HEK293 (cell line): ENCODE measurements at regions not wholly inside any gene's neighbourhood (a gene's known extent, or its start where the extent isn't known, plus 50 kb on each side); places are given as distances from the start of the nearest gene placed in this dataset.

ENCODE experiments used
- ZNF174 ChIP-seq: fragments of 450-650 bp; formaldehyde crosslinking; IDR thresholded peaks from 2 replicates; pipeline ENCODE4 v1.5.0; 2017; ENCODE audit warnings: missing biosample characterization, mild to moderate bottlenecking, missing genetic modification characterization
- ZNF426 ChIP-seq: fragments of 450-650 bp; formaldehyde crosslinking; IDR thresholded peaks from 2 replicates; pipeline ENCODE4 v1.5.1; 2017; ENCODE audit warnings: missing biosample characterization, missing genetic modification characterization, mild to moderate bottlenecking, inconsistent platforms, moderate library complexity
- ZNF558 ChIP-seq: fragments of 450-650 bp; formaldehyde crosslinking; IDR thresholded peaks from 2 replicates; pipeline ENCODE4 v1.5.1; 2016; ENCODE audit warnings: missing biosample characterization, missing genetic modification characterization
- ZNF585B ChIP-seq: fragments of 450-650 bp; formaldehyde crosslinking; IDR thresholded peaks from 2 replicates; pipeline ENCODE4 v1.5.1; 2016; ENCODE audit warnings: missing biosample characterization, missing genetic modification characterization
- ZNF623 ChIP-seq: fragments of 450-650 bp; formaldehyde crosslinking; IDR thresholded peaks from 2 replicates; pipeline ENCODE4 v1.5.1; 2016; ENCODE audit warnings: missing biosample characterization, missing genetic modification characterization
- ZNF660 ChIP-seq: fragments of 450-650 bp; IDR thresholded peaks from 2 replicates; pipeline ENCODE4 v1.5.1; 2018; ENCODE audit warnings: missing biosample characterization, mild to moderate bottlenecking, missing genetic modification characterization
- TF ChIP-seq, protein P1 (sequence below): fragments of 450-650 bp; formaldehyde crosslinking; IDR thresholded peaks from 2 replicates; pipeline ENCODE4 v1.5.1; 2016; ENCODE audit warnings: missing biosample characterization, missing genetic modification characterization, low read depth
- TF ChIP-seq, protein P2 (sequence below): fragments of 450-650 bp; formaldehyde crosslinking; IDR thresholded peaks from 2 replicates; pipeline ENCODE4 v1.5.1; 2016; ENCODE audit warnings: missing biosample characterization, missing genetic modification characterization
- TF ChIP-seq, protein P3 (sequence below): fragments of 450-650 bp; formaldehyde crosslinking; IDR thresholded peaks from 2 replicates; pipeline ENCODE4 v1.5.1; 2016; ENCODE audit warnings: missing biosample characterization, missing genetic modification characterization
- TF ChIP-seq, protein P4 (sequence below): fragments of 450-650 bp; formaldehyde crosslinking; IDR thresholded peaks from 2 replicates; pipeline ENCODE4 v1.5.1; 2016; ENCODE audit warnings: missing biosample characterization, missing genetic modification characterization

DNA sequence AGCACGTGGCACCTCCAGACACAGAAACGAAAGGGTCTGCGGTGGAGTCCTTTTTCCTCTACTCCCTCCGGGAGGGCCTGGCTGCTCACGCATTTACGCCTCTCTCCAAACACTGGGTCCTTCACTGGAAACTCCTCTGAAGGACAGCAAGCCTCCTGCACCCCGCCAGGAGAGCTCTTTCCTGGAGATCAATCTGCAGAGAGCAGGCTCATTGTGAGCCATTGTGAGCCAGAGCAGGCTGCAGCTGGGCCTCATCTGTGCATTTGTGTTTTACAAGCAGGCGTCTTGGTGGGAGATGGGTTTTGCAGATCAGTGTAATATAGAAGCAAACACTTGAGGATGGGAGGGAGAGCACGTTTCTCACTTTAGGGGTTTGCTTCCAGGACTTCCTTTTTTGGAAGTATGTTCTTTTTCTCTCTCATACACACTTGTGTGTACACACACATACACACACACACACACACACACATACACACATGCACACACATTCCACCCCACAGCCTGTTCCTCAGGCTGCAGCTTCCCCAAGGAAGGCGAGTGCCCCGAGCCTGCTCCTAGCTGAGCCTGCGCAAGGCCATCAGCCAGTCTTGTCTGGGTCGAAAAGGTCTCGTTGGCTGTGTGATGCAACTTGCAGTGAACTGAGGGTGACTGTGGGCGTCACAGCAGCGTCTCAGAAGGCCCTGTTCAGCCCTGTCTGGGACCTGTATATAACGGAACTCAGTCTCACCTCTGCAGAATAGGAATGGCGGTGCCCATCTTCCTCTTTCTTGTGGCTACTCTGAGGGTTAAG, 163.5 kb downstream of the GLI2 start:
- TF ChIP-seq, protein P1, sequence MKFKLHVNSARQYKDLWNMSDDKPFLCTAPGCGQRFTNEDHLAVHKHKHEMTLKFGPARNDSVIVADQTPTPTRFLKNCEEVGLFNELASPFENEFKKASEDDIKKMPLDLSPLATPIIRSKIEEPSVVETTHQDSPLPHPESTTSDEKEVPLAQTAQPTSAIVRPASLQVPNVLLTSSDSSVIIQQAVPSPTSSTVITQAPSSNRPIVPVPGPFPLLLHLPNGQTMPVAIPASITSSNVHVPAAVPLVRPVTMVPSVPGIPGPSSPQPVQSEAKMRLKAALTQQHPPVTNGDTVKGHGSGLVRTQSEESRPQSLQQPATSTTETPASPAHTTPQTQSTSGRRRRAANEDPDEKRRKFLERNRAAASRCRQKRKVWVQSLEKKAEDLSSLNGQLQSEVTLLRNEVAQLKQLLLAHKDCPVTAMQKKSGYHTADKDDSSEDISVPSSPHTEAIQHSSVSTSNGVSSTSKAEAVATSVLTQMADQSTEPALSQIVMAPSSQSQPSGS (tag by site-specific recombination): no peak
- TF ChIP-seq ZNF623 (tag by site-specific recombination) (no peak), ZNF174 (tag by site-specific recombination) (no peak), ZNF585B (tag by site-specific recombination) (no peak), ZNF660 (no peak), ZNF426 (tag by site-specific recombination) (no peak), ZNF558 (tag by site-specific recombination) (no peak)
- TF ChIP-seq, protein P2, sequence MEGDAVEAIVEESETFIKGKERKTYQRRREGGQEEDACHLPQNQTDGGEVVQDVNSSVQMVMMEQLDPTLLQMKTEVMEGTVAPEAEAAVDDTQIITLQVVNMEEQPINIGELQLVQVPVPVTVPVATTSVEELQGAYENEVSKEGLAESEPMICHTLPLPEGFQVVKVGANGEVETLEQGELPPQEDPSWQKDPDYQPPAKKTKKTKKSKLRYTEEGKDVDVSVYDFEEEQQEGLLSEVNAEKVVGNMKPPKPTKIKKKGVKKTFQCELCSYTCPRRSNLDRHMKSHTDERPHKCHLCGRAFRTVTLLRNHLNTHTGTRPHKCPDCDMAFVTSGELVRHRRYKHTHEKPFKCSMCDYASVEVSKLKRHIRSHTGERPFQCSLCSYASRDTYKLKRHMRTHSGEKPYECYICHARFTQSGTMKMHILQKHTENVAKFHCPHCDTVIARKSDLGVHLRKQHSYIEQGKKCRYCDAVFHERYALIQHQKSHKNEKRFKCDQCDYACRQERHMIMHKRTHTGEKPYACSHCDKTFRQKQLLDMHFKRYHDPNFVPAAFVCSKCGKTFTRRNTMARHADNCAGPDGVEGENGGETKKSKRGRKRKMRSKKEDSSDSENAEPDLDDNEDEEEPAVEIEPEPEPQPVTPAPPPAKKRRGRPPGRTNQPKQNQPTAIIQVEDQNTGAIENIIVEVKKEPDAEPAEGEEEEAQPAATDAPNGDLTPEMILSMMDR (tag by site-specific recombination): no peak
- TF ChIP-seq, protein P3, sequence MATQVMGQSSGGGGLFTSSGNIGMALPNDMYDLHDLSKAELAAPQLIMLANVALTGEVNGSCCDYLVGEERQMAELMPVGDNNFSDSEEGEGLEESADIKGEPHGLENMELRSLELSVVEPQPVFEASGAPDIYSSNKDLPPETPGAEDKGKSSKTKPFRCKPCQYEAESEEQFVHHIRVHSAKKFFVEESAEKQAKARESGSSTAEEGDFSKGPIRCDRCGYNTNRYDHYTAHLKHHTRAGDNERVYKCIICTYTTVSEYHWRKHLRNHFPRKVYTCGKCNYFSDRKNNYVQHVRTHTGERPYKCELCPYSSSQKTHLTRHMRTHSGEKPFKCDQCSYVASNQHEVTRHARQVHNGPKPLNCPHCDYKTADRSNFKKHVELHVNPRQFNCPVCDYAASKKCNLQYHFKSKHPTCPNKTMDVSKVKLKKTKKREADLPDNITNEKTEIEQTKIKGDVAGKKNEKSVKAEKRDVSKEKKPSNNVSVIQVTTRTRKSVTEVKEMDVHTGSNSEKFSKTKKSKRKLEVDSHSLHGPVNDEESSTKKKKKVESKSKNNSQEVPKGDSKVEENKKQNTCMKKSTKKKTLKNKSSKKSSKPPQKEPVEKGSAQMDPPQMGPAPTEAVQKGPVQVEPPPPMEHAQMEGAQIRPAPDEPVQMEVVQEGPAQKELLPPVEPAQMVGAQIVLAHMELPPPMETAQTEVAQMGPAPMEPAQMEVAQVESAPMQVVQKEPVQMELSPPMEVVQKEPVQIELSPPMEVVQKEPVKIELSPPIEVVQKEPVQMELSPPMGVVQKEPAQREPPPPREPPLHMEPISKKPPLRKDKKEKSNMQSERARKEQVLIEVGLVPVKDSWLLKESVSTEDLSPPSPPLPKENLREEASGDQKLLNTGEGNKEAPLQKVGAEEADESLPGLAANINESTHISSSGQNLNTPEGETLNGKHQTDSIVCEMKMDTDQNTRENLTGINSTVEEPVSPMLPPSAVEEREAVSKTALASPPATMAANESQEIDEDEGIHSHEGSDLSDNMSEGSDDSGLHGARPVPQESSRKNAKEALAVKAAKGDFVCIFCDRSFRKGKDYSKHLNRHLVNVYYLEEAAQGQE (tag by site-specific recombination): no peak
- TF ChIP-seq, protein P4, sequence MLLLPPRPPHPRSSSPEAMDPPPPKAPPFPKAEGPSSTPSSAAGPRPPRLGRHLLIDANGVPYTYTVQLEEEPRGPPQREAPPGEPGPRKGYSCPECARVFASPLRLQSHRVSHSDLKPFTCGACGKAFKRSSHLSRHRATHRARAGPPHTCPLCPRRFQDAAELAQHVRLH (tag by site-specific recombination): no peak
